GM13976 (cell line): ENCODE measurements at regions not wholly inside any gene's neighbourhood (a gene's known extent, or its start where the extent isn't known, plus 50 kb on each side); places are given as distances from the start of the nearest gene placed in this dataset.

Experiments
- DNase-seq: peaks from one replicate; pipeline ENCODE4 v3.0.0; 2012; ENCODE audit warnings: low spot score
- CTCF ChIP-seq: IDR thresholded peaks from 2 replicates; pipeline ENCODE4 v1.5.1; 2012; ENCODE audit warnings: borderline replicate concordance, mild to moderate bottlenecking; ENCODE audit not compliant: insufficient read depth; ENCODE audit errors: extremely low read depth, missing control alignments, control extremely low read depth
- in situ Hi-C: fragments of 300-500 bp; cut with MboI; formaldehyde crosslinking; loops from one replicate; pipeline ENCODE4 v1.12.0; 2022; ENCODE audit warnings: low sequenced_read_pairs, mixed read lengths, inconsistent platforms; ENCODE audit not compliant: unreplicated experiment

GRCh38 chrX:148281920-148282319, 218.5 kb upstream of the AFF2 start:
- no peak for DNase-seq
- TF ChIP-seq CTCF = no peak
- in situ Hi-C loops = no loop called here

GRCh38 chrX:148282504-148282903, 217.9 kb upstream of the AFF2 start:
- no peak for DNase-seq
- in situ Hi-C loops = no loop called here
- TF ChIP-seq CTCF = no peak

DNA sequence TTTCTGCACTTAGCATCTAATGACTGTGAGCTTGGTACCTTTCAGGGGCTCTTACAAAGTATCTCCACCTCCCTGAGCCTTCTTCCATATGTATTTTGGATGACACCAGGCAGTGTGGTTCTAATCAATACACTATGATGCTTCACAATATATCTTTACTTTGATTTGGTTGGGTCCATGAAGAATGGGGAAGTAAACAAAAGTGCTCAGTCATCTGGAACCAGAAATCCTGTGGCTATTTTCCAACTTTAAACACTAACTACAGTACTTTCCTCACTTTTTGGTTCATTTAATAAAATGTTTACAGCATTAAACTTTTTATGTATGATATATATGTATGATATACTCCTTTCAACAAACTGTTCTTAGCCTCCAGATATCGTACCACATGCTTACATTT, 216.4 kb upstream of the AFF2 start:
- TF ChIP-seq CTCF = no peak
- DNase-seq = no peak
- in situ Hi-C loops = no loop called here

- in situ Hi-C loops = no loop called here
- TF ChIP-seq CTCF = no peak
- no peak for DNase-seq
Observed at GRCh38 chrX:148284821-148285220, 215.6 kb upstream of the AFF2 start.

- TF ChIP-seq CTCF = no peak
- no peak for DNase-seq
- in situ Hi-C loops = no loop called here
Observed at GRCh38 chrX:148288451-148288850, 212.0 kb upstream of the AFF2 start.

DNA sequence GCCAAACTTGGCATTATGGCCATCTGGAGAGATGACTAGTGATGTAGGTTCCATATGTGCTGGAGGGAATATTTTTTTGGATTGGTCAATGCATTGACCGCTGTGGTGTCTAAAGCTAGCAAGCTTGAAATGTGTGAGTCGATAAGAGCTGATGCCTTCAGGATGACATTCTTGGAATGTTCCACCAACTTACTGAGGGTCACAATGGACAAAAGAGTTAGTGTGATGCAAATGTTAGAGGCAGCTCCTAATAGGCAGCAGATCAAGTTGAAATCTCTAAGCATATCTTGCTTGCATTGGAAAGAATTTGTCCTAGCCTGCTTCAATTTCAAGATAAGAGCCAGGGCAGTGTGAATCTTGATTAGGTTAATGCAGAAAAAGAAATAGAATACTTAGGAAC, 210.4 kb upstream of the AFF2 start:
- no peak for TF ChIP-seq CTCF
- DNase-seq = no peak

DNA sequence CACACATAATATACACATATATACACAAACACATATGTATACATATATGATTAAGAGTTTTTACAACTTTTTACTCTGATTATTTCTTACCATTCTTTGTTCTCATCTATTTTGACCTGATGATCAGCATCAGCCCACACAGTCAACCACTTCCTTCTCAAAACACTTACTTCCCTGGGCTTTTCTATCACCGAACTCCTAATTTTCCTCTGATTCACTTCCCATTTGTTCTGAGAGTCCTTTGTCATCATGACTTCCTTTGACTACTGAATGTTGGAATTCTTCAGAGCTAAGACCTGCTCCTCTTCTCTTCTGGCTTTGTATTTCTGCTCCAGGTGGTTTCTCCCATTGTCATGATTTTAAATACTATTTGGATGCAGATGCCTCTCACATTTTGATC, 209.5 kb upstream of the AFF2 start:
- DNase-seq = no peak
- in situ Hi-C loops = no loop called here
- TF ChIP-seq CTCF = no peak

More for the DNA sequence above, 210.4 kb upstream of the AFF2 start:
- in situ Hi-C loops = no loop called here
